LNCaP clone FGC (cell line): ENCODE measurements at regions not wholly inside any gene's neighbourhood (a gene's known extent, or its start where the extent isn't known, plus 50 kb on each side); places are given as distances from the start of the nearest gene placed in this dataset.

Experiments used
- DNase-seq: peaks from one replicate; pipeline ENCODE4 v3.0.0-alpha.2; 2011; ENCODE audit warnings: low read depth
- H3K4me3 ChIP-seq: 2 replicates; pipeline ENCODE4 v1.5.1; 2011; ENCODE audit warnings: mild to moderate bottlenecking, low read depth, low read length, control low read depth
- CTCF ChIP-seq: IDR thresholded peaks from 2 replicates; pipeline ENCODE4 v1.5.1; 2012; ENCODE audit warnings: mild to moderate bottlenecking; ENCODE audit not compliant: control insufficient read depth, insufficient read depth; ENCODE audit errors: extremely low read depth

- no peak for DNase-seq
These were observed 145.3 kb upstream of the MGMT start for GRCh38 chr10:129321727-129322126.

GRCh38 chr10:129322933-129323820, 143.9 kb upstream of the MGMT start:
- DNase-seq, result no peak
- no peak for TF ChIP-seq CTCF
- no peak overlapping the region for H3K4me3 ChIP-seq

More at GRCh38 chr10:129321727-129322126, 145.3 kb upstream of the MGMT start:
- no peak overlapping the region for H3K4me3 ChIP-seq
- TF ChIP-seq CTCF, result no peak

- no peak for TF ChIP-seq CTCF
- DNase-seq, result no peak
- H3K4me3 ChIP-seq, result no peak overlapping the region
These were observed 143.2 kb upstream of the MGMT start for GRCh38 chr10:129323879-129324278.

- no peak for TF ChIP-seq CTCF
- no peak for DNase-seq
- no peak overlapping the region for H3K4me3 ChIP-seq
These were observed 141.1 kb upstream of the MGMT start for GRCh38 chr10:129325893-129326292.

- no peak for DNase-seq
- no peak for TF ChIP-seq CTCF
- H3K4me3 ChIP-seq, result no peak overlapping the region
These were observed 138.5 kb upstream of the MGMT start for GRCh38 chr10:129328546-129328945.

GRCh38 chr10:129329385-129330055, 137.5 kb upstream of the MGMT start:
- no peak for TF ChIP-seq CTCF
- no peak for DNase-seq
- H3K4me3 ChIP-seq, result no peak overlapping the region

- TF ChIP-seq CTCF, result no peak
- H3K4me3 ChIP-seq, result no peak overlapping the region
- DNase-seq, result no peak
These were observed 136.8 kb upstream of the MGMT start for GRCh38 chr10:129330211-129330610.
